SK-N-SH (cell line): ENCODE measurements at regions not wholly inside any gene's neighbourhood (a gene's known extent, or its start where the extent isn't known, plus 50 kb on each side); places are given as distances from the start of the nearest gene placed in this dataset.
"Not testable (repeated sequence)": the region's sequence is repeated elsewhere in the genome, so short reads cannot be mapped to it uniquely, and the experiment has no call there.

Experiments
- CHD2 ChIP-seq: fragments of 150-350 bp; IDR thresholded peaks from 2 replicates; pipeline ENCODE4 v1.6.1; 2018; ENCODE audit warnings: low read length; ENCODE audit not compliant: partially characterized antibody
- CTCF ChIP-seq: fragments of 200-600 bp; sonication (generic); IDR thresholded peaks from 2 replicates; pipeline ENCODE4 v1.6.1; 2017; ENCODE audit warnings: antibody characterized with exemption, mild to moderate bottlenecking, moderate library complexity
- GATA2 ChIP-seq: sonication (generic); formaldehyde crosslinking; IDR thresholded peaks from 2 replicates; pipeline ENCODE4 v1.5.0; 2020; ENCODE audit warnings: mild to moderate bottlenecking, missing genetic modification reagents
- NFIC ChIP-seq: IDR thresholded peaks from 2 replicates; pipeline ENCODE4 v1.4.0; 2012; ENCODE audit warnings: borderline replicate concordance
- POLR2AphosphoS5 ChIP-seq: IDR thresholded peaks from 2 replicates; pipeline ENCODE4 v1.6.1; 2012; ENCODE audit warnings: low read depth, low read length
- RCOR1 ChIP-seq: fragments of 150-350 bp; IDR thresholded peaks from 2 replicates; pipeline ENCODE4 v1.6.1; 2017; ENCODE audit warnings: antibody characterized with exemption, low read length
- SMC3 ChIP-seq: IDR thresholded peaks from 2 replicates; pipeline ENCODE4 v1.6.1; 2012; ENCODE audit warnings: low read depth, low read length, improper control_type of control experiment
- TCF12 ChIP-seq: IDR thresholded peaks from 2 replicates; pipeline ENCODE4 v1.4.0; 2012
- USF2 ChIP-seq: fragments of 150-350 bp; IDR thresholded peaks from 2 replicates; pipeline ENCODE4 v1.6.1; 2017; ENCODE audit warnings: antibody characterized with exemption, low read length, low read depth, borderline replicate concordance

GRCh38 chr18:67126751-67127150 lies 389.8 kb downstream of the DSEL start:
- TF ChIP-seq CTCF; CHD2; USF2; NFIC; SMC3; TCF12; POLR2AphosphoS5; RCOR1; GATA2 (CRISPR knock-in tag): not testable (repeated sequence)
